Esophagus (tissue), 2 donors: ENCODE measurements at regions not wholly inside any gene's neighbourhood (a gene's known extent, or its start where the extent isn't known, plus 50 kb on each side); places are given as distances from the start of the nearest gene placed in this dataset.

ENCODE experiments used
- H3K27ac ChIP-seq, 2 donors: one replicate each; pipeline ENCODE4 v1.5.1; 2013; ENCODE audit warnings: low read depth in 2 of 2, mild to moderate bottlenecking in 2 of 2, inconsistent platforms in 1 of 2, low read length in 1 of 2, moderate library complexity in 1 of 2
- H3K27me3 ChIP-seq, 2 donors: one replicate each; pipeline ENCODE4 v1.6.1; 2013; ENCODE audit warnings: low read length in 2 of 2, control low read depth in 1 of 2, mild to moderate bottlenecking in 1 of 2; ENCODE audit not compliant: insufficient read depth in 2 of 2, control insufficient read depth in 1 of 2
- H3K36me3 ChIP-seq, 2 donors: one replicate each; pipeline ENCODE4 v1.6.1; 2013; ENCODE audit warnings: low read length in 1 of 2; ENCODE audit not compliant: control insufficient read depth in 2 of 2, insufficient read depth in 2 of 2
- H3K4me1 ChIP-seq, 2 donors: one replicate each; pipeline ENCODE4 v1.6.1; 2013; ENCODE audit warnings: low read length in 1 of 2; ENCODE audit not compliant: control insufficient read depth in 2 of 2, insufficient read depth in 2 of 2
- H3K4me3 ChIP-seq, 2 donors: one replicate each; pipeline ENCODE4 v1.5.1; 2013; ENCODE audit warnings: low read length in 2 of 2, mild to moderate bottlenecking in 2 of 2, low read depth in 1 of 2, moderate library complexity in 1 of 2
- H3K9me3 ChIP-seq, 2 donors: one replicate each; pipeline ENCODE4 v1.6.1; 2013; ENCODE audit warnings: mild to moderate bottlenecking in 2 of 2, low read depth in 1 of 2, low read length in 1 of 2, moderate library complexity in 1 of 2; ENCODE audit not compliant: control insufficient read depth in 2 of 2, insufficient read depth in 1 of 2
- WGBS, 2 donors: extraction: QIAGEN DNeasy Blood & Tissue Kit; methylation state at CpG; one replicate each; pipeline ENCODE4 v1.1.7; 2013; 5-methylcytosine and 5-hydroxymethylcytosine counted together
- donor health status: healthy with polysubstance abuse.
- donor health status: Bipolar disorder and iron deficiency.

DNA sequence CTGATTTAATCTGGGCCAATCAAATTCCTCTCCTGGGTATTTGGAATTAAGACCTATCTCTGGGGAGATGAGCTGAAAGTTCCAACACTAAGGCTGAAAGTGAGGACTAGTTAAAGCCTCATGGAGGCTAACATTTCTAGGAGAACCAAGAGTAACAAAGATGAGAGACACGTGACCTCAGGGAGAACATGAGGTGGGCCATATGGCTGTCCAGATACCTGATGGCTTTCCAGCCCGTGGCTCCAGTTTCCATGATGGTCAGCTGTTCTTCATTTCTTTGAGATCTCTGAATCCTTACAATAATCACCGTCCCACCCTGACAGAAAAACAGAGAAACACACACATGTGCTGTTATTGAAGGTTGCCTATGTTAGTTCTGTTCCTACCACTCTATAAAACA, 66.1 kb downstream of the LEPR start:
- H3K36me3 ChIP-seq = no peaks in the 10 kb centered on the region
- H3K4me3 ChIP-seq = no peak overlapping the region
- 87 to 89% methylated on average over 3 of the region's 3 CpGs for WGBS, 2 donors
- no peak overlapping the region for H3K27ac ChIP-seq
- no peaks in the 10 kb centered on the region for H3K27me3 ChIP-seq
- H3K4me1 ChIP-seq = no peaks in the 10 kb centered on the region
- H3K9me3 ChIP-seq = no peaks in the 10 kb centered on the region

DNA sequence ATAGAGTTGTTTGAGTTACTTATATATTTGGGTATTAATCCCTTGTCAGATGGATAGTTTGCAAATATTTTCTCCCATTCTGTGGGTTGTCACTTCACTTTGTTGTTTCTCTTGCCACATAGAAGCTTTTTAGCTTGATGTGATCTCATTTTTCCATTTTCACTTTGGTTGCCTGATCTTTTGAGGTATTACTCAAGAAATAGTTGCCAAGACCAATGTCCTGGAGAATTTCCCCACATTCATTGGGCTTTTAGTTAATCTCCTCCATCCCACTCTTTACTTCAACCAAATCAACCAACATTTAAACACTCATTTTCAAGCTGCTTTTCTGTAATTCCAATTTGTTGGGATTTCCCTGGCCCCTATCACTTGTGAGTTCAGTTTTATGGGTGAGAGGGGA, 69.0 kb downstream of the LEPR start:
- Histone ChIP-seq H3K9me3 (no peaks in the 10 kb centered on the region), H3K4me3 (no peak overlapping the region), H3K27ac (no peak overlapping the region), H3K36me3 (no peaks in the 10 kb centered on the region), H3K27me3 (no peaks in the 10 kb centered on the region), H3K4me1 (no peaks in the 10 kb centered on the region)

DNA sequence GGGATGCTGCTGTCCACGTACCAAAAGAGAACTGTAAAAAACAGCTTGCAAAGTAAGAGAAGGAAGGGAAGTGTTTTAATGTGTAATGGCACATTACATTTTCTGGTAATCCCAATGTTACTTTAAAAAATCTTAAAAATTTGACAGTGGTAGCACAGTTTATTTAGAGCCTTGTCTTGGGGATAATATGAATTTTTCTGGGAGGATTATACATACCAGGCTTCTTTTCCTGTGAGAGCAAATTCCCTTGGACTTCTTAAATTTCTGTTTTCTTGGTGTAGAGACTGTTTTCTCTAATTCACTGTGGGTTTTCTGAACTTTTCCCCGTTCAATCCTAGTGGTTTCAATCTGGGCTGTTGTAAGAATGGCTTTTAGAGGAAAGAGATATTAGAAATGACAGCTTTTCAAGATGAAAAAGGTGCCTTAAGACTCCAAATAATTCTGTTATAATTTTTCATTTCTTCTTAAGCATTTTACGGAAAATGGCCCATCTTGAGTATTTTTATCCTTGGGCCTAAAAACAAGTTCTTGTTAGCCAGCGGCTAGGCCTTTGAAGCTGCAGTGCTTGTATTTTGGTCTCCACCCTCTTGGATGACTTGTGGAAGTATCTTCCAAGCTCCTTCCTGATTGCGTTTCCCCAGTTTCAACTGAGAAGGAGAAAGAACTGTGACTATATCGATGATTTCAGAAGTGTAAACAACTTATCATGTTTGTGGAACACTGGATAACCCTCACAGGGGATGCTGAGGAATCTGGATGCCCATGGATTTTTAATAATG, 70.0 kb downstream of the LEPR start:
- Histone ChIP-seq H3K4me3 (no peak overlapping the region), H3K27me3 (no peaks in the 10 kb centered on the region), H3K27ac (no peak overlapping the region), H3K36me3 (no peaks in the 10 kb centered on the region), H3K4me1 (no peaks in the 10 kb centered on the region), H3K9me3 (no peaks in the 10 kb centered on the region)
- WGBS, 2 donors = 75 to 82% methylated on average over 6 of the region's 6 CpGs

DNA sequence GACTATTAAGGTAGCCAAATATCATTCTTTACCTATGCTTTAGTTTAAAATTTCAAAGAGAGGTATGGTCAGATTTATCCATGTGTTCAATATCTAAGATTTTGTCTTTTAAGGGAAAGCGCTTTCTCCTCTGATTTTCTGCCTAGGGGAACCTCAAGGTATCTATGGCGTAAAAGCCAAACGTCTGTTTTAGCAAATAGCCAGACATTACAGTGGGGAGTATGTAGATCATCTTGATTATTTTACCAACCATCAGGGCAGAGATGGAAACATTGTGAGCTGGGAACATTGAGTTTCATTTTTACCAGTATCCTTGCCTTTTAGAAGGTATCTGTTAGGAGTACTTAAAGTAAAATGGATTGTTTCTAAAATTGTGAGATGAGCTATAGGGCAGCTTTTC, 71.0 kb downstream of the LEPR start:
- WGBS, 2 donors = 67 to 79% methylated on average over 3 of the region's 3 CpGs
- H3K4me3 ChIP-seq = no peak overlapping the region
- H3K9me3 ChIP-seq = no peaks in the 10 kb centered on the region
- H3K4me1 ChIP-seq = no peaks in the 10 kb centered on the region
- H3K27ac ChIP-seq = no peak overlapping the region
- H3K27me3 ChIP-seq = no peaks in the 10 kb centered on the region
- H3K36me3 ChIP-seq = no peaks in the 10 kb centered on the region

DNA sequence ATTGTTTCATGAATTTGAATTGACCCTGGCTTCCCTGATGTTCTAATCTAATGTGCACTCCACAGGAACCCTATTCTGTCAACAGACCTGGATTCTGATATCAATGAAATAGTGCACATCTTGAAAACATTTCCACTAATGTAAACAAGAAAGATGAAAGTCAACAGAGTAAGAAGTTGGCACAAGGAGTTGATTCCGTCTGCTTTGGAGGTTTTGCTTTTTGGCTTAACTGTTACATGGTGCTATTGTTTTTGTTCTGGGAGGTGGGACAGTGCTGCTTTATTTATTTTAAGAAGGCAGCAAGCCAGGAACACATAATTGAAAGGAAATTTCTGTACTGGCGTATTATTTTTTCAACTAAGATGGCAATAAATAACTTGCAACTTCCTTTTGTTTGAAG, 73.3 kb downstream of the LEPR start:
- H3K27ac ChIP-seq = no peak overlapping the region
- WGBS, 2 donors = 34% methylated on average over 2 of the region's 2 CpGs
- H3K4me1 ChIP-seq = no peaks in the 10 kb centered on the region
- no peak overlapping the region for H3K4me3 ChIP-seq
- no peaks in the 10 kb centered on the region for H3K36me3 ChIP-seq
- no peaks in the 10 kb centered on the region for H3K27me3 ChIP-seq
- no peaks in the 10 kb centered on the region for H3K9me3 ChIP-seq

DNA sequence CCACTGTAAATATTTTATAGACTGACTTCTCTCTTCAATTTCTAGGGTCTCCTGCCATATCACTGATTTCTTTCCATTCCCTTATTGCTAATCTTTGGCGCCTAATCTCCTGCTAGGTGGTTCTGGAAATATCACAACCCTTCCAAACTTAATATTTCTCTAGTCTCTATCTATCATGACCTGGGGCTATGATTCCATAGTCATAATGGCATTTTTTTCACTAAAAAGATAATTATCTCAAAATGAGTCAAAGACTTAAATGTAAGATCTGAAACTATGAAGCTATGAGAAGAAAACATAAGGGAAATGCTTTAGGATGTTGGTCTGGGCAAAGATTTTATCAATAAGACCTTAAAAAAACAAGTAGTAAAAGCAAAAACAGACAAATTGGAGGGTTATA, 74.2 kb downstream of the LEPR start:
- Histone ChIP-seq H3K36me3 (no peaks in the 10 kb centered on the region), H3K27ac (no peak overlapping the region), H3K9me3 (no peaks in the 10 kb centered on the region), H3K4me3 (no peak overlapping the region), H3K27me3 (no peaks in the 10 kb centered on the region), H3K4me1 (no peaks in the 10 kb centered on the region)
- WGBS, 2 donors = 93 to 95% methylated on average over 1 of the region's 1 CpG

DNA sequence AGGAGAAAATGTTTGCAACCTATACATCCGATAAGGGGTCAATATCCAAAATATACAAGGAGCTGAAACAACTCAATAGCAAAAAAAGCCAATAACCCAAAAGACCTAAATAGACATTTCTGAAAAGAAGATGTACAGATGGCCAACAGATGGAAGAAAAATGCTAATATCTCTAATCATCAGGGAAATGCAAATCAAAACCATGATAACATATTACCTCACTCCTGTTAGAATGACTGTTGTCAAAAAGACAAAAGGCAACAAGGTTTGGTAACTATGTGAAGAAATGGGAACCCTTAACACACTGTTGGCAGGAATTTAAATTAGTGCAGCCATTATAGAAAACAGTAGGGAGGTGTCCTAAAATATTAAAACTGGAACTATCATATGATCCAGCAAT, 74.7 kb downstream of the LEPR start:
- no peak overlapping the region for H3K4me3 ChIP-seq
- no peaks in the 10 kb centered on the region for H3K9me3 ChIP-seq
- H3K36me3 ChIP-seq = no peaks in the 10 kb centered on the region
- no peaks in the 10 kb centered on the region for H3K4me1 ChIP-seq
- WGBS, 2 donors = 89 to 97% methylated on average over 1 of the region's 1 CpG
- no peaks in the 10 kb centered on the region for H3K27me3 ChIP-seq
- no peak overlapping the region for H3K27ac ChIP-seq

DNA sequence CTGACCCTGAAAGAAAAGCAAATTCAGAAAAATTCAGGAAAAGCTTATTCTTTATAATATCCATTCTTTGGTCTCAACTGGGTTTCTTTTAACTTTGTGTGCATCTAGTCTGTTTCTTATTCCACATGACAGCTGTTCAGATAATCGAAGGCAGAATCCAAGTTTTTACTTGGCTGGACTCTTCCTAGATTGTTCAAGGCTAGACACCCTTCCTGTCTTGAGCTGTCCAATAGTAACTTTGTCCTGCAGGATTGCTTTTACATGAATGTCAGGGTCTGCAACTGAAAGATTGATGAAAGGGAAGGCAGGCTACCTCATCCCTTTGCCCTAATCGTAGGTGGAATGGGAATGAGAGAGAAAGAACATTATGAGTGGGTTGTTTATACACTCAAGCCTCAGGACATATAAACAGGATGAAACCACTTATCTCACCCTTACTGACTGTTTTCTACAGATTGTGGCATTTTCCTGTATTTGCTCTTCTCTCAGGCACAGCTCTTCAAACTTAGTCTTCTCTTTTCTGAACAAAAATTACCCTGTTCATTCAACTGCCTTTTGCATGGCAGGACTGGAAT, 76.9 kb downstream of the LEPR start:
- Histone ChIP-seq H3K4me1 (no peaks in the 10 kb centered on the region), H3K27ac (no peak overlapping the region), H3K4me3 (no peak overlapping the region), H3K9me3 (no peaks in the 10 kb centered on the region), H3K27me3 (no peaks in the 10 kb centered on the region), H3K36me3 (no peaks in the 10 kb centered on the region)
- WGBS, 2 donors = 45 to 56% methylated on average over 2 of the region's 2 CpGs

DNA sequence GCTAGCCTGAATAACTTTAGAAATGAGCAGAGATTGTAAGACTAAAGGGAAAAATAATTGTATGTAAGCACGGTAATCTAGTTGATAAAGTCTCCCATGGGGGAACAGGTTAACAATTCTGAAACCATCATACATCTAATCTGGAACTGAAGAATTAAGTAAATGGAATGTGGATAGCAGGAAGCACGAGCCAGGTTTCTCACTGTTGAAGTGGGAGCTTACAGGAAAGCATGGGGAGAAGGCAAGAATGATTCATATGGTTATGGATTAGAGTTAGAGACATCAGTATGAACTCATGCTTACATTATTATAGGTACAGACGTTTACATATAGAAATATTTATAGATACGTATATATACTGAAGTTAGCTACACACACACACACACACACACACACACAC, 83.0 kb downstream of the LEPR start:
- no peak overlapping the region for H3K4me3 ChIP-seq
- H3K4me1 ChIP-seq = no peaks in the 10 kb centered on the region
- H3K9me3 ChIP-seq = no peaks in the 10 kb centered on the region
- no peak overlapping the region for H3K27ac ChIP-seq
- no peaks in the 10 kb centered on the region for H3K36me3 ChIP-seq
- WGBS, 2 donors = 55 to 62% methylated on average over 4 of the region's 4 CpGs
- no peaks in the 10 kb centered on the region for H3K27me3 ChIP-seq

DNA sequence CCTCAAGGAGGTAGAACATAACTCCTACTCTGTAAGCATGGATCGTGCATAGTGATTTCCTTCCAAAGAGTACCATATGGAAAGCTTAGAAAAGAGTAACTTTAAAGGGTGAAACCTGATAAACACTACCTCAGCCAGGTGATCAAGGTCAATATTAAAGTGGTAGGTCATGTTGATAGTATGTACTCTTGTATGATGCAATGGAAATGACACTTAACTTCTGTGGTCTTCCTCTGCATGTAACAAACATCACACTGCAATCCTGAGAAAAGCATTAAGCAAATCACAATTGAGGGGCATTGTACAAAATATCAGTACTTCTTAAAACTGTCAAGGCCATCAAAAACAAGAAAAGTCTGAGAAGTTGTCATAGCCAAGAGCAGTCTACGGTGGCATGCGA, 83.8 kb downstream of the LEPR start:
- 97% methylated on average over 3 of the region's 3 CpGs for WGBS, 2 donors
- H3K9me3 ChIP-seq = no peaks in the 10 kb centered on the region

More for the DNA sequence above, 83.8 kb downstream of the LEPR start:
- H3K4me3 ChIP-seq = no peak overlapping the region
- no peaks in the 10 kb centered on the region for H3K36me3 ChIP-seq
- H3K4me1 ChIP-seq = no peaks in the 10 kb centered on the region
- H3K27ac ChIP-seq = no peak overlapping the region
- H3K27me3 ChIP-seq = no peaks in the 10 kb centered on the region
